OCI-LY1 (cell line): ENCODE measurements at regions not wholly inside any gene's neighbourhood (a gene's known extent, or its start where the extent isn't known, plus 50 kb on each side); places are given as distances from the start of the nearest gene placed in this dataset.

Source experiments
- H2AFZ ChIP-seq: fragments of 200-600 bp; sonication (generic), shearing (Covaris generic); 2 replicates; pipeline ENCODE4 v1.6.0; 2014; ENCODE audit warnings: antibody characterized with exemption, mild to moderate bottlenecking, low read length
- H3F3A ChIP-seq: fragments of 200-600 bp; sonication (generic), shearing (Covaris generic); 2 replicates; pipeline ENCODE4 v1.6.0; 2014; ENCODE audit warnings: mild to moderate bottlenecking, antibody characterized with exemption, low read length, moderate library complexity; ENCODE audit not compliant: insufficient read depth
- H3K27ac ChIP-seq: fragments of 200-600 bp; sonication (generic); 2 replicates; pipeline ENCODE4 v1.5.1; 2014; ENCODE audit warnings: low read length, mixed run types, mild to moderate bottlenecking, low read depth; ENCODE audit not compliant: poor library complexity, severe bottlenecking
- H3K27me3 ChIP-seq: fragments of 200-600 bp; sonication (generic); 2 replicates; pipeline ENCODE4 v1.6.0; 2014; ENCODE audit warnings: antibody characterized with exemption, mild to moderate bottlenecking, low read length, moderate library complexity; ENCODE audit not compliant: insufficient read depth
- H3K36me3 ChIP-seq: fragments of 200-600 bp; sonication (generic); 2 replicates; pipeline ENCODE4 v1.6.1; 2014; ENCODE audit warnings: mild to moderate bottlenecking, antibody characterized with exemption, low read length, moderate library complexity, mixed read lengths; ENCODE audit not compliant: insufficient read depth
- H3K4me1 ChIP-seq: fragments of 200-600 bp; sonication (generic); 2 replicates; pipeline ENCODE4 v1.5.1; 2014; ENCODE audit warnings: mild to moderate bottlenecking, low read length, moderate library complexity; ENCODE audit not compliant: insufficient read depth, severe bottlenecking
- H3K4me2 ChIP-seq: fragments of 200-600 bp; sonication (generic), shearing (Covaris generic); 2 replicates; pipeline ENCODE4 v1.6.1; 2014; ENCODE audit warnings: low read length
- H3K4me3 ChIP-seq: fragments of 200-600 bp; sonication (generic); 2 replicates; pipeline ENCODE4 v1.5.1; 2014; ENCODE audit warnings: low read length, low read depth, mild to moderate bottlenecking, mixed read lengths; ENCODE audit not compliant: poor library complexity, severe bottlenecking
- H3K79me2 ChIP-seq: fragments of 200-600 bp; shearing (Covaris generic); 2 replicates; pipeline ENCODE4 v1.6.1; 2016; ENCODE audit warnings: mixed run types, low read length, mixed read lengths; ENCODE audit not compliant: insufficient read depth
- H3K9ac ChIP-seq: fragments of 200-600 bp; sonication (generic), shearing (Covaris generic); 2 replicates; pipeline ENCODE4 v1.6.1; 2014; ENCODE audit warnings: mild to moderate bottlenecking, low read length, mixed read lengths
- H3K9me2 ChIP-seq: fragments of 200-600 bp; sonication (generic), shearing (Covaris generic); 2 replicates; pipeline ENCODE4 v1.6.1; 2014; ENCODE audit warnings: low read depth, mild to moderate bottlenecking, low read length, mixed read lengths
- H3K9me3 ChIP-seq: fragments of 200-600 bp; shearing (Covaris generic); 2 replicates; pipeline ENCODE4 v1.6.1; 2014; ENCODE audit warnings: low read length, mixed read lengths
- H4K20me1 ChIP-seq: fragments of 200-600 bp; sonication (generic), shearing (Covaris generic); 2 replicates; pipeline ENCODE4 v1.6.0; 2016; ENCODE audit warnings: mild to moderate bottlenecking, low read length; ENCODE audit not compliant: insufficient read depth
- EZH2 ChIP-seq: fragments of 200-600 bp; sonication (generic), shearing (Covaris generic); IDR thresholded peaks from 2 replicates; pipeline ENCODE4 v1.8.0; 2017; ENCODE audit warnings: borderline replicate concordance, mixed run types, mild to moderate bottlenecking, antibody characterized with exemption, low read length, moderate library complexity, mixed read lengths
- TF ChIP-seq, protein P1 (sequence below): fragments of 200-600 bp; sonication (generic), shearing (Covaris generic); IDR thresholded peaks from 2 replicates; pipeline ENCODE4 v1.5.1; 2017; ENCODE audit warnings: mild to moderate bottlenecking, antibody characterized with exemption, low read length, moderate library complexity, mixed read lengths

DNA sequence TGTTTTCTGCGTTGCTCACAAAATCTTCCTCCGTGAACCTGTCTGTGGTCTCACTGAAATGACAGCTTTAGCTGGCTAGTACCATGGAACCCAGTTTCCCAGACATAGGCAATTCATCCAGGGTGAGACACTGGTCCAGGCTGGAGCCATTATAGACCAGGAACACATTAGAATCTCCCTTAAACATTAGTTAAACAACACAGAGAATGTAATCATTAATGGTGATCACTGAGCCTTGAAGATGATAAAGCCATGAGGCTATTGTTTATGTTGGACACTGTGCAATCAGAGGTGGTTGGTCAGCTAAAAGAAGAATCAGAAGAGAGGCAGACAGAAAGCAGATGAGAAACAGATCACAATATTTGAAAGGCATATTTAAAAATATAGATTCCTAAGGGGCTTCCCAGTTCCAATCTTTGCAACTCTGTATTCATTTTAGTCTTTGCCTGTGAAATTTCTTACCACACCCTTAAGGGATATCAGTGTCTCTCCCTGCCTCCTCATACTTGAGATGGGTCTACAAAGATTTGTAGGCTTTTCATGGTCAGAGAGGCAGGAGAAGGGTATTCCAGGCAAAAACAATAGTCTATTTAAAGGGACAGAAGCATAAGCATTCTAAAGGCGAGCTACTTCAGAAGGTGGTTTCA lies 317.9 kb downstream of the MAP2K6 start:
- Histone ChIP-seq H3K27ac (no peak overlapping the region), H3K27me3 (no peaks in the 10 kb centered on the region), H3K9ac (no peak overlapping the region), H3K9me3 (no peaks in the 10 kb centered on the region), H2AFZ (no peak overlapping the region), H3K79me2 (no peaks in the 10 kb centered on the region), H4K20me1 (no peaks in the 10 kb centered on the region), H3K36me3 (no peaks in the 10 kb centered on the region), H3K4me1 (peaks cover 8% of the 10 kb centered on the region), H3K4me3 (no peak overlapping the region), H3K4me2 (no peak overlapping the region), H3F3A (no peaks in the 10 kb centered on the region), H3K9me2 (no peaks in the 10 kb centered on the region)
- TF ChIP-seq, protein P1, sequence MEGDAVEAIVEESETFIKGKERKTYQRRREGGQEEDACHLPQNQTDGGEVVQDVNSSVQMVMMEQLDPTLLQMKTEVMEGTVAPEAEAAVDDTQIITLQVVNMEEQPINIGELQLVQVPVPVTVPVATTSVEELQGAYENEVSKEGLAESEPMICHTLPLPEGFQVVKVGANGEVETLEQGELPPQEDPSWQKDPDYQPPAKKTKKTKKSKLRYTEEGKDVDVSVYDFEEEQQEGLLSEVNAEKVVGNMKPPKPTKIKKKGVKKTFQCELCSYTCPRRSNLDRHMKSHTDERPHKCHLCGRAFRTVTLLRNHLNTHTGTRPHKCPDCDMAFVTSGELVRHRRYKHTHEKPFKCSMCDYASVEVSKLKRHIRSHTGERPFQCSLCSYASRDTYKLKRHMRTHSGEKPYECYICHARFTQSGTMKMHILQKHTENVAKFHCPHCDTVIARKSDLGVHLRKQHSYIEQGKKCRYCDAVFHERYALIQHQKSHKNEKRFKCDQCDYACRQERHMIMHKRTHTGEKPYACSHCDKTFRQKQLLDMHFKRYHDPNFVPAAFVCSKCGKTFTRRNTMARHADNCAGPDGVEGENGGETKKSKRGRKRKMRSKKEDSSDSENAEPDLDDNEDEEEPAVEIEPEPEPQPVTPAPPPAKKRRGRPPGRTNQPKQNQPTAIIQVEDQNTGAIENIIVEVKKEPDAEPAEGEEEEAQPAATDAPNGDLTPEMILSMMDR = no peak
- TF ChIP-seq EZH2 = no peak

DNA sequence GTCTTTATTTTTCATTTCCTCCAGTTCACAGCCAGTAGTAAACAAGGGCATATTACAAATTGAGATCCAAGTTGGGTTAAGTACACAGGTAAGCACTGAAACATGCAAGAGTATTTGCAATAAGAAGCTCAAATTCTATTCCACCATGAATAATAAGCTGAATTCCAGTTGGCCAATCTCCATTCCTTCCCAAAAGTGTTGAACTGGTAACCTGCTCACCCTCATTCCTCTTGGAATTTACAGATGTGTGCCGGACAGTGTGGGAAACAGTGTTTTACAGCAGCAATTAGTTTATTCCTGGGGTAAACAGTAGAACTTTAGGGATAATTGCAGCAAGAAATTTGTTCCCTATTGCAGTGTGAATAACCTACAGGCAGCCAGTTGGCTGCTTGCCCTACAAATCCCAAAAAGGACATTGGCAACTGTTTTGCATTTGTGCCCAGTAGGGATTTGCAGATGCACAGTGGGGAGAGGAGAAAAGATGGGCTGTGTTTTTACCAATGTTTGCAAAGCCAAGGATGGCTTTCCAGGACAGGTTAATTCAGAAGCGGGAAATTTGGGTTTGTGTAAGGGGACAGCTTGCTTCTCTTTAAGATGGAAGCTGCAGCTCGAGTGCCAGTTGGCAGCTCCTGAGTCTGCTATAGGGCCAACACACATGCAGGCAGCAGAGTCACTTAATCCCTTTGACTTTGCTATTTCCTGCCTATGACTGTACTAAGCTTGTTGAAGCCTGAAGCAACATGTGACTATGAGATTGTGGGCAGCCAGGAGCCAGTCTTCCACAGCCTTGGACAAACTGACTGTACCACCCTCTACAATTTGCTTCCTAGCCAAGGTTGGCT lies 318.9 kb downstream of the MAP2K6 start:
- H3K4me3 ChIP-seq = no peak overlapping the region
- H3K9me3 ChIP-seq = no peaks in the 10 kb centered on the region
- no peaks in the 10 kb centered on the region for H4K20me1 ChIP-seq
- H3K27ac ChIP-seq = no peak overlapping the region
- H3F3A ChIP-seq = no peaks in the 10 kb centered on the region
- TF ChIP-seq EZH2 = no peak
- TF ChIP-seq, protein P1 = no peak
- no peak overlapping the region for H2AFZ ChIP-seq
- no peaks in the 10 kb centered on the region for H3K36me3 ChIP-seq
- H3K4me1 ChIP-seq = peaks cover 8% of the 10 kb centered on the region
- no peak overlapping the region for H3K4me2 ChIP-seq
- no peak overlapping the region for H3K9ac ChIP-seq
- H3K27me3 ChIP-seq = no peaks in the 10 kb centered on the region
- no peaks in the 10 kb centered on the region for H3K9me2 ChIP-seq
- H3K79me2 ChIP-seq = no peaks in the 10 kb centered on the region

DNA sequence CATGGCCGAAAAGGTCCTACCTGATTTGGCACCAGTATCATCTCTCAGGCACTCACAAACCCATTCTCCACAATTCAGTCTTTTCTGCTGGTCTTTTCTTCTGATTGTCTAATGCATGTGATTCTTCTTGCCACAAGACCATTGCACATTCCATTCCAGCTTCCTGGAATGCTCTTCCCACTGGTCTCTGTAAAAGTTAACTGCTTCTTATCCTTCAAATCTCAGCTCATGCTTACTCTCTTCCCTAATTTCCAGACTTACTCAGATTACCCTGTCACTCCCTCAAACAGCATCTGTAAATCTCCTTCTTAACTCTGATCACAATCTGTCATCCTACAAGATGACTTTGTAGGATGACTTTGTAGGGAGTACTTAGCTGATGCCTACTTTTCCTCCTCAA lies 320.2 kb downstream of the MAP2K6 start:
- H3K4me2 ChIP-seq = no peak overlapping the region
- no peaks in the 10 kb centered on the region for H4K20me1 ChIP-seq

More for the DNA sequence above, 320.2 kb downstream of the MAP2K6 start:
- H3K36me3 ChIP-seq = no peaks in the 10 kb centered on the region
- no peak overlapping the region for H3K27ac ChIP-seq
- H3K27me3 ChIP-seq = no peaks in the 10 kb centered on the region
- no peak overlapping the region for H3K4me3 ChIP-seq
- no peak overlapping the region for H3K9ac ChIP-seq
- TF ChIP-seq, protein P1 = no peak
- TF ChIP-seq EZH2 = no peak
- H3K9me2 ChIP-seq = no peaks in the 10 kb centered on the region
- H3K9me3 ChIP-seq = no peaks in the 10 kb centered on the region
- H3F3A ChIP-seq = no peaks in the 10 kb centered on the region
- H2AFZ ChIP-seq = no peak overlapping the region
- H3K79me2 ChIP-seq = no peaks in the 10 kb centered on the region
- H3K4me1 ChIP-seq = peaks cover 8% of the 10 kb centered on the region
